PC-9 (cell line): ENCODE measurements at regions not wholly inside any gene's neighbourhood (a gene's known extent, or its start where the extent isn't known, plus 50 kb on each side); places are given as distances from the start of the nearest gene placed in this dataset.

Source experiments
- BruUV-seq: library from RNA; stranded (reverse); fragments of 400-500 nt; replicated peaks from 2 replicates; lab custom pipeline; 2021; lab: Mats Ljungman, UMichigan
- CTCF ChIA-PET: fragments of 300-600 bp; sonication (Branson Sonifier 250); formaldehyde crosslinking; loops from one replicate; lab custom pipeline; 2022; ENCODE audit warnings: antibody characterized with exemption; lab: Charles Lee
- POLR2A ChIA-PET: fragments of 300-600 bp; sonication (Branson Sonifier 250); formaldehyde crosslinking; loops from one replicate; lab custom pipeline; 2022; ENCODE audit warnings: antibody characterized with exemption; ENCODE audit not compliant: unreplicated experiment; lab: Charles Lee
- DNase-seq, 2 experiments: peaks; one replicate each; pipeline versions ENCODE4 v3.0.0 to v3.0.0-alpha.2; 2015 to 2022; ENCODE audit warnings: mixed read lengths in 1 of 2
- H2AFZ ChIP-seq: fragments of 200-600 bp; sonication (generic); 2 replicates; pipeline ENCODE4 v1.8.1; 2017; ENCODE audit warnings: antibody characterized with exemption
- H3F3A ChIP-seq: fragments of 200-600 bp; sonication (generic); 2 replicates; pipeline ENCODE4 v1.8.1; 2017; ENCODE audit warnings: antibody characterized with exemption, mild to moderate bottlenecking, low read depth; ENCODE audit not compliant: insufficient read depth
- H3K27ac ChIP-seq: fragments of 200-600 bp; sonication (generic); 2 replicates; pipeline ENCODE4 v1.6.1; 2016; ENCODE audit warnings: mixed run types
- H3K27me3 ChIP-seq: fragments of 200-600 bp; sonication (generic); 2 replicates; pipeline ENCODE4 v1.6.1; 2016; ENCODE audit warnings: low read depth, mixed run types; ENCODE audit not compliant: insufficient read depth
- H3K36me3 ChIP-seq: fragments of 200-600 bp; sonication (generic); 2 replicates; pipeline ENCODE4 v1.6.1; 2016; ENCODE audit warnings: low read depth, mixed run types
- H3K4me1 ChIP-seq: fragments of 200-600 bp; sonication (generic); replicated peaks from 2 replicates; pipeline ENCODE4 v1.6.1; 2016; ENCODE audit warnings: mixed run types; ENCODE audit not compliant: insufficient read depth
- H3K4me2 ChIP-seq: fragments of 200-600 bp; sonication (generic); 2 replicates; pipeline ENCODE4 v1.6.1; 2017; ENCODE audit warnings: mixed run types
- H3K4me3 ChIP-seq: fragments of 200-600 bp; sonication (generic); 2 replicates; pipeline ENCODE4 v1.6.1; 2016; ENCODE audit warnings: mixed run types
- H3K79me2 ChIP-seq: fragments of 200-600 bp; sonication (generic); 2 replicates; pipeline ENCODE4 v1.6.1; 2017; ENCODE audit warnings: low read depth, mixed run types
- H3K9me2 ChIP-seq: fragments of 200-600 bp; sonication (generic); 2 replicates; pipeline ENCODE4 v1.8.1; 2017; ENCODE audit warnings: mild to moderate bottlenecking; ENCODE audit not compliant: insufficient read depth
- H3K9me3 ChIP-seq: fragments of 200-600 bp; sonication (generic); 2 replicates; pipeline ENCODE4 v1.8.1; 2016; ENCODE audit warnings: low read depth; ENCODE audit not compliant: insufficient read depth
- H4K20me1 ChIP-seq: fragments of 200-600 bp; sonication (generic); 2 replicates; pipeline ENCODE4 v1.8.1; 2017; ENCODE audit not compliant: insufficient read depth
- EZH2 ChIP-seq: fragments of 200-600 bp; sonication (generic); IDR thresholded peaks from 2 replicates; pipeline ENCODE4 v1.8.0; 2017; ENCODE audit warnings: antibody characterized with exemption, low read depth
- intact Hi-C: fragments of 100-400 bp; cut with micrococcal nuclease; formaldehyde crosslinking; loops from one replicate; pipeline ENCODE4 v1.10.0; 2022; ENCODE audit not compliant: unreplicated experiment
- TF ChIP-seq, protein P1 (sequence below): fragments of 200-600 bp; sonication (generic); conservative IDR thresholded peaks from 2 replicates; pipeline ENCODE4 v1.6.1; 2017; ENCODE audit warnings: mixed run types, antibody characterized with exemption, mild to moderate bottlenecking, moderate library complexity

DNA sequence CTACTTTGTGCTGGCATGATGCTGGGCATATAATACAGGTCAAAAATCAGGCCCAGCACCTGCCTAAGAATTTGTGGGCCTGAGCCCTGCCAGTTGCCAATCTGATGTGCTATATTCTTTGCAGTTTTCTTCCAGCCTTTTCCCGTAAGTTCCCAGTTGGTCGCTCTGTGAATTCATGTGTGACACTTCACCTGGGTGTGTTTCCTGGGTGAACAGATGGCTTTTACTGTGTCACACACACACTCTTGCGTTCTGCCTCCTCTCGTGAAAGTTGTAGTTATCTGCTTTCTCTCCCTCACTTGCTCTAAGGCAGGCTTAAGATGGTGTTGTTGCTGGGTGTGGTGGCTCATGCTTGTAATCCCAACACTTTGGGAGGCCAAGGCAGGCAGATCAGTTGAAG, 153.5 kb upstream of the DMRT1 start:
- H3K9me3 ChIP-seq: no peaks in the 10 kb centered on the region
- H3K27me3 ChIP-seq: no peaks in the 10 kb centered on the region
- peaks cover 31% of the 10 kb centered on the region for H3K4me1 ChIP-seq
- no peak for DNase-seq
- H3K4me2 ChIP-seq: no peak overlapping the region
- no peak overlapping the region for H2AFZ ChIP-seq
- intact Hi-C loops: no loop called here
- no peaks in the 10 kb centered on the region for H4K20me1 ChIP-seq
- ChIA-PET POLR2A (no interaction called here), CTCF (no interaction called here)
- no peaks in the 10 kb centered on the region for H3K79me2 ChIP-seq
- no peak overlapping the region for H3K27ac ChIP-seq
- no TSS peak for BruUV-seq
- TF ChIP-seq, protein P1, sequence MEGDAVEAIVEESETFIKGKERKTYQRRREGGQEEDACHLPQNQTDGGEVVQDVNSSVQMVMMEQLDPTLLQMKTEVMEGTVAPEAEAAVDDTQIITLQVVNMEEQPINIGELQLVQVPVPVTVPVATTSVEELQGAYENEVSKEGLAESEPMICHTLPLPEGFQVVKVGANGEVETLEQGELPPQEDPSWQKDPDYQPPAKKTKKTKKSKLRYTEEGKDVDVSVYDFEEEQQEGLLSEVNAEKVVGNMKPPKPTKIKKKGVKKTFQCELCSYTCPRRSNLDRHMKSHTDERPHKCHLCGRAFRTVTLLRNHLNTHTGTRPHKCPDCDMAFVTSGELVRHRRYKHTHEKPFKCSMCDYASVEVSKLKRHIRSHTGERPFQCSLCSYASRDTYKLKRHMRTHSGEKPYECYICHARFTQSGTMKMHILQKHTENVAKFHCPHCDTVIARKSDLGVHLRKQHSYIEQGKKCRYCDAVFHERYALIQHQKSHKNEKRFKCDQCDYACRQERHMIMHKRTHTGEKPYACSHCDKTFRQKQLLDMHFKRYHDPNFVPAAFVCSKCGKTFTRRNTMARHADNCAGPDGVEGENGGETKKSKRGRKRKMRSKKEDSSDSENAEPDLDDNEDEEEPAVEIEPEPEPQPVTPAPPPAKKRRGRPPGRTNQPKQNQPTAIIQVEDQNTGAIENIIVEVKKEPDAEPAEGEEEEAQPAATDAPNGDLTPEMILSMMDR: no peak
- TF ChIP-seq EZH2: no peak
- H3K4me3 ChIP-seq: no peak overlapping the region
- H3F3A ChIP-seq: peaks cover 18% of the 10 kb centered on the region; the same call in 1 of the 2 replicates
- H3K9me2 ChIP-seq: no peaks in the 10 kb centered on the region
- no peaks in the 10 kb centered on the region for H3K36me3 ChIP-seq

DNA sequence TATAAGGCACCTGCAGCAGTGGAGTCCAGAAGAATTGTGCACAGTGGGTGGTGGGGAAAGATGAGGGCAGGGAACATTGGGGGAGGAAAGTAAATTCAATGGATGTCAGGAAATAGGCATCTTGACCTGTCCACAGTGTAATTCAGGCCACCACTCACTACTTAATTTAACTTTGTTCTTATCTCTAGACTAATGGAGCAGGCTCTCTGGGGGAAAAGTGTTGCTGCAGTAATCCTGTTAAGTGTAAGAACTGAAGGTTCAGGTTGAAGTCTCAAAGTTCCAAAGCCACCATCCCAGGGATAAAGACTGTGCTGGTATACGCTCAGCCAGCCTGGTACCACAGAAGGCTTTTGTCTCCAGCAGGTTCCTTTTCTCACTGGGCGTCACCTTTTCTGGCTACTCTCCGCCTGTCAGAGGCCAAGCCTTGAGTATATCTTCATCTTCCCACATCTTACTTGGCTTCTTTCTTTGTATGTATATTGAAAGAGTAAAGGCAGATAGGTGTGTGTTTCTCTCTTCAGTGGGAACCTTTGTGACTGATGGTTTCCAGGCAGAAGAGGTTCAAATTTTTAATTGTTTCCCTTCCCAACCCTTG, 150.9 kb upstream of the DMRT1 start:
- CTCF ChIA-PET: no interaction called here
- no peaks in the 10 kb centered on the region for H4K20me1 ChIP-seq
- no peak for TF ChIP-seq EZH2
- TF ChIP-seq, protein P1: no peak
- no peaks in the 10 kb centered on the region for H3K27me3 ChIP-seq
- H3K79me2 ChIP-seq: no peaks in the 10 kb centered on the region
- peaks cover 37% of the 10 kb centered on the region for H3F3A ChIP-seq
- H3K36me3 ChIP-seq: no peaks in the 10 kb centered on the region
- H3K4me1 ChIP-seq: peaks cover 51% of the 10 kb centered on the region
- H3K4me2 ChIP-seq: no peak overlapping the region
- POLR2A ChIA-PET: no interaction called here
- H3K4me3 ChIP-seq: no peak overlapping the region
- no TSS peak for BruUV-seq
- no peaks in the 10 kb centered on the region for H3K9me3 ChIP-seq
- no peaks in the 10 kb centered on the region for H3K9me2 ChIP-seq
- intact Hi-C loops: loop anchor here (10.0 kb wide), 1 partner anchor 76 kb away; no protein-coding TSS in a partner anchor
- no peak overlapping the region for H3K27ac ChIP-seq
- DNase-seq: no peak
- no peak overlapping the region for H2AFZ ChIP-seq

DNA sequence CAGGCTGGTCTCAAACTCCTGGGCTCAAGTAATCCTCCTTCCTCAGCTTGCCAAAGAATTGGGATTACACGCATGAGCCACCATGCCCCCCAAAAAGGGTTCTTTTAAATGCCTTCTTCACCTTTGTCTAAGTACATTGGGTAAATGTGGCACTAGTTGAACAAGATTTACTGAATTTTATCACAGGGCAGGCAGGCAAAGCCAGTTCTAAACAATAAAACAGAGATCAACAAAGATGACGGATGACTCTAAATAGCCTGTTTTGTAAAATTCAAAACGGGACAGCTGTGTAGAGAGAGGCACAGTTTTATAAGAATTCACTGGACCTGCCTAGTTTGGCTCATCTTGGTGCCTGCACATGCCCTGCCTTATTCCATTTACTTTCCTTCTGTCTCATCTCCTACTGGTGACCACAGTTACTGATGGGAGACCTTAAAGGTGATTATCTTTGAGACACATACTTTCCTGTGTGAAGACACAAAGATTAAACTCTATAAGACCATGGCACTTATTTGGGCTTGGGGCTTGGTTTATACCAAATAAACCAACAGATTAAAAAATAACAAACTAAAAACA, 149.6 kb upstream of the DMRT1 start:
- POLR2A ChIA-PET: no interaction called here
- no peak overlapping the region for H3K27ac ChIP-seq

More for the DNA sequence above, 149.6 kb upstream of the DMRT1 start:
- no peaks in the 10 kb centered on the region for H3K27me3 ChIP-seq
- no peaks in the 10 kb centered on the region for H3K36me3 ChIP-seq
- H3K4me1 ChIP-seq: peaks cover 50% of the 10 kb centered on the region
- no peak for DNase-seq
- no TSS peak for BruUV-seq
- no peaks in the 10 kb centered on the region for H3K79me2 ChIP-seq
- intact Hi-C loops: loop anchor here (10.0 kb wide), 1 partner anchor 77 kb away; no protein-coding TSS in a partner anchor
- no peak overlapping the region for H3K4me2 ChIP-seq
- no peaks in the 10 kb centered on the region for H3K9me3 ChIP-seq
- no peak overlapping the region for H3K4me3 ChIP-seq
- H2AFZ ChIP-seq: no peak overlapping the region
- peaks cover 32% of the 10 kb centered on the region for H3F3A ChIP-seq
- CTCF ChIA-PET: no interaction called here
- no peaks in the 10 kb centered on the region for H4K20me1 ChIP-seq
- H3K9me2 ChIP-seq: no peaks in the 10 kb centered on the region
- TF ChIP-seq EZH2: no peak
- TF ChIP-seq, protein P1: no peak
